ENCODE measurements at regions not wholly inside any gene's neighbourhood (a gene's known extent, or its start where the extent isn't known, plus 50 kb on each side); places are given as distances from the start of the nearest gene placed in this dataset.
A peak's percentile ranks its signal among the peaks of the same experiment; 100 is the strongest.

DNA sequence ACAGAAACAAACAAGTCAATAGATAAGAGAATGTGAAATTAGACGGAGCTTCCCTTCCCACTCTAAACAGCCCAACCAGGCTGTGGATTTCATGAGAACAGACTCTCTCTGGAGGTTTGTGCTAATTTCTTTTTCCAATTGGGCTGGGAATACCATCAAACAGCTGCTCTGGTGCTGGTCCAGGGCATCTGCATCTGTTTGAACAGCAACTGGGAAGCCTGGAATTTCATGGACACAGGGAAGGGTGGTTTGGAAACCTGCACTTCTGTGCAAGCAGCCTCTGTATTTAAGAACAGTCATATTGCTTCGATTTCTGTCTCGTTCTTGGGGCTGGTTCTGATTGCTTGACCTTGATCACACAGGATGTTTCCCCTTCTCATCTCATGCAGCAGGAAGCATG, 88.7 kb downstream of the FOXL1 start:
- intact Hi-C loops (cut with micrococcal nuclease; ENCODE audit: unreplicated experiment), result no loop called here
- no peaks in the 10 kb centered on the region for H3K4me1 ChIP-seq (ENCODE audit: insufficient read depth, low read length, poor library complexity, severe bottlenecking)
- TF ChIP-seq, protein P1, sequence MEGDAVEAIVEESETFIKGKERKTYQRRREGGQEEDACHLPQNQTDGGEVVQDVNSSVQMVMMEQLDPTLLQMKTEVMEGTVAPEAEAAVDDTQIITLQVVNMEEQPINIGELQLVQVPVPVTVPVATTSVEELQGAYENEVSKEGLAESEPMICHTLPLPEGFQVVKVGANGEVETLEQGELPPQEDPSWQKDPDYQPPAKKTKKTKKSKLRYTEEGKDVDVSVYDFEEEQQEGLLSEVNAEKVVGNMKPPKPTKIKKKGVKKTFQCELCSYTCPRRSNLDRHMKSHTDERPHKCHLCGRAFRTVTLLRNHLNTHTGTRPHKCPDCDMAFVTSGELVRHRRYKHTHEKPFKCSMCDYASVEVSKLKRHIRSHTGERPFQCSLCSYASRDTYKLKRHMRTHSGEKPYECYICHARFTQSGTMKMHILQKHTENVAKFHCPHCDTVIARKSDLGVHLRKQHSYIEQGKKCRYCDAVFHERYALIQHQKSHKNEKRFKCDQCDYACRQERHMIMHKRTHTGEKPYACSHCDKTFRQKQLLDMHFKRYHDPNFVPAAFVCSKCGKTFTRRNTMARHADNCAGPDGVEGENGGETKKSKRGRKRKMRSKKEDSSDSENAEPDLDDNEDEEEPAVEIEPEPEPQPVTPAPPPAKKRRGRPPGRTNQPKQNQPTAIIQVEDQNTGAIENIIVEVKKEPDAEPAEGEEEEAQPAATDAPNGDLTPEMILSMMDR (conservative IDR thresholded peaks at IDR 0.05; ENCODE audit: low read depth, low read length), result no peak
- TF ChIP-seq EZH2 (IDR thresholded peaks at IDR 0.05; ENCODE audit: borderline replicate concordance, low read depth, low read length, poor library complexity, severe bottlenecking), result no peak
- no TSS peak for BruUV-seq (replicated peaks)
- H3K4me3 ChIP-seq (ENCODE audit: low read depth, low read length, poor library complexity, severe bottlenecking), result no peak overlapping the region
- DNase-seq (ENCODE audit: low spot score), result no peak
- no peaks in the 10 kb centered on the region for H3K9me3 ChIP-seq (ENCODE audit: low read depth, low read length, poor library complexity, severe bottlenecking)
- no peaks in the 10 kb centered on the region for H3K36me3 ChIP-seq (ENCODE audit: insufficient read depth, low read length, poor library complexity, severe bottlenecking)
- CTCF ChIA-PET, result no interaction called here
- H3K27me3 ChIP-seq (replicated peaks; ENCODE audit: insufficient read depth, low read depth, low read length, poor library complexity), result peaks cover 81% of the 10 kb centered on the region
- no peak overlapping the region for H3K27ac ChIP-seq (ENCODE audit: low read depth, low read length, poor library complexity, severe bottlenecking)
- POLR2A ChIA-PET (ENCODE audit: low non-redundant PET), result no interaction called here

DNA sequence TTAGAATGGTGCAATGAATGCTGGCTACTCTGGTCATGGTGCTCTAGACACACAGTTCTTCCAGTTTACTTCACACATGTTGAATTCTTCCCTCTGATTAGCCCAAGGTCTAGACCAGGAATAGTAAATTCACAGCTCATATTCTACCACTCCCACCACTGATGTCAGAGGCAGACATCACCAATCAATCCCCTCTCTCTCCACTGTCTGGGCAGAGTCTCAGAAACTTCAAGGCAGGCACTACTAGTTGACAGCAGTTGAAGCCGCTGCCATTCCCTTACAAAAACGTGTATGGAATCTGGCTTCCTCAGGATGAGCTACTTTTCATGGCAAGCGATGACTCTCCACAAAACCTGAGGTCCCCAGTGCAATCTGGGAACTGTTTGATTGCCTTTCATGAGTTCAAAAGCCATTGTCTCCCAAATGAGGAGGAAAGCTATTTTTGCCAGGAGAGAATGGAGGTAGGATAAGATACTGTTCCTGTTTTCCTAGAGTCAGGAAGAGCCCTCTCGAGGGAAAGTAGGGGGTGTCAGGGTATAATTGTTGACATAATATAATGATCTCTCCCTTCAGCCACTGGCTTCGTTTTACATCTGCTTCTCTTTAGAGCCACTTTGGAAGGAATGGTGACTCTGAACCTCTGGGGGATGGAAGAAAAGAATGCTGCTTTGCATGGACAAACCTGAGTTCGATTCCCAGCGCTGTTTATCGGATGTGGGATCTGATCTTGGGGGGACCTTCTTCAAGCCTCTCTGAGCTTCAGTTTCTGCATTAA, 90.0 kb downstream of the FOXL1 start:
- CTCF ChIA-PET, result no interaction called here
- POLR2A ChIA-PET (ENCODE audit: low non-redundant PET), result no interaction called here
- no peak overlapping the region for H3K4me3 ChIP-seq (ENCODE audit: low read depth, low read length, poor library complexity, severe bottlenecking)
- peak; percentile 41 for DNase-seq (ENCODE audit: low spot score)
- no peak overlapping the region for H3K27ac ChIP-seq (ENCODE audit: low read depth, low read length, poor library complexity, severe bottlenecking)
- H3K27me3 ChIP-seq (replicated peaks; ENCODE audit: insufficient read depth, low read depth, low read length, poor library complexity), result peaks cover 80% of the 10 kb centered on the region
- no peaks in the 10 kb centered on the region for H3K9me3 ChIP-seq (ENCODE audit: low read depth, low read length, poor library complexity, severe bottlenecking)
- no TSS peak for BruUV-seq (replicated peaks)
- TF ChIP-seq EZH2 (IDR thresholded peaks at IDR 0.05; ENCODE audit: borderline replicate concordance, low read depth, low read length, poor library complexity, severe bottlenecking), result no peak
- TF ChIP-seq, protein P1 (conservative IDR thresholded peaks at IDR 0.05; ENCODE audit: low read depth, low read length), result no peak
- intact Hi-C loops (cut with micrococcal nuclease; ENCODE audit: unreplicated experiment), result no loop called here
- H3K4me1 ChIP-seq (ENCODE audit: insufficient read depth, low read length, poor library complexity, severe bottlenecking), result no peaks in the 10 kb centered on the region
- no peaks in the 10 kb centered on the region for H3K36me3 ChIP-seq (ENCODE audit: insufficient read depth, low read length, poor library complexity, severe bottlenecking)

GRCh38 chr16:86669285-86669805, 91.0 kb downstream of the FOXL1 start:
- H3K4me3 ChIP-seq (ENCODE audit: low read depth, low read length, poor library complexity, severe bottlenecking), result no peak overlapping the region
- no peak for DNase-seq (ENCODE audit: low spot score)
- no TSS peak for BruUV-seq (replicated peaks)
- no peaks in the 10 kb centered on the region for H3K36me3 ChIP-seq (ENCODE audit: insufficient read depth, low read length, poor library complexity, severe bottlenecking)
- no peak overlapping the region for H3K27ac ChIP-seq (ENCODE audit: low read depth, low read length, poor library complexity, severe bottlenecking)
- H3K27me3 ChIP-seq (replicated peaks; ENCODE audit: insufficient read depth, low read depth, low read length, poor library complexity), result peaks cover 76% of the 10 kb centered on the region
- POLR2A ChIA-PET (ENCODE audit: low non-redundant PET), result interaction anchor here (0.5 kb wide), 1 partner anchor 211 kb away, joined by 3 read pairs; no protein-coding TSS in a partner anchor
- CTCF ChIA-PET, result no interaction called here
- no peaks in the 10 kb centered on the region for H3K4me1 ChIP-seq (ENCODE audit: insufficient read depth, low read length, poor library complexity, severe bottlenecking)
- H3K9me3 ChIP-seq (ENCODE audit: low read depth, low read length, poor library complexity, severe bottlenecking), result no peaks in the 10 kb centered on the region
- TF ChIP-seq, protein P1 (conservative IDR thresholded peaks at IDR 0.05; ENCODE audit: low read depth, low read length), result no peak
- TF ChIP-seq EZH2 (IDR thresholded peaks at IDR 0.05; ENCODE audit: borderline replicate concordance, low read depth, low read length, poor library complexity, severe bottlenecking), result no peak
- intact Hi-C loops (cut with micrococcal nuclease; ENCODE audit: unreplicated experiment), result no loop called here
